Gastrocnemius medialis (tissue), 4 donors: ENCODE measurements at regions not wholly inside any gene's neighbourhood (a gene's known extent, or its start where the extent isn't known, plus 50 kb on each side); places are given as distances from the start of the nearest gene placed in this dataset.

ENCODE experiments used
- ATAC-seq, 2 donors: fragments of 150-250 bp; one replicate each; pipeline ENCODE4 v1.9.1; 2016
- DNase-seq, 2 donors: peaks; one replicate each; pipeline ENCODE4 v3.0.0-alpha.2; 2019
- H3K27ac ChIP-seq, 4 donors: fragments of 200-600 bp; sonication (generic); 1 replicate in 1 of 4; 2 replicates in 3 of 4; pipeline ENCODE4 v1.5.1; 2016 to 2018; ENCODE audit warnings: mild to moderate bottlenecking in 2 of 4, moderate library complexity in 1 of 4
- H3K27me3 ChIP-seq, 3 donors: fragments of 200-600 bp; sonication (generic) in 2 of 3; 1 replicate in 1 of 3; 2 replicates in 2 of 3; pipeline versions ENCODE4 v1.5.1 to v1.6.0; 2016 to 2019; ENCODE audit warnings: mild to moderate bottlenecking in 1 of 3, moderate library complexity in 1 of 3
- H3K36me3 ChIP-seq, 2 donors: fragments of 200-600 bp; sonication (generic) in 1 of 2; one replicate each; pipeline ENCODE4 v1.5.1; 2017 to 2018
- H3K4me1 ChIP-seq, 2 donors: fragments of 200-600 bp; sonication (generic) in 1 of 2; one replicate each; pipeline ENCODE4 v1.5.1; 2016 to 2017; ENCODE audit warnings: mild to moderate bottlenecking in 2 of 2
- H3K4me3 ChIP-seq, 4 donors: fragments of 200-600 bp; sonication (generic) in 3 of 4; 1 replicate in 1 of 4; 2 replicates in 3 of 4; pipeline ENCODE4 v1.5.1; 2016 to 2019; ENCODE audit warnings: mild to moderate bottlenecking in 2 of 4
- H3K9me3 ChIP-seq, 3 donors: fragments of 200-600 bp; sonication (generic) in 2 of 3; 1 replicate in 1 of 3; 2 replicates in 2 of 3; pipeline ENCODE4 v1.5.1; 2016 to 2019
- CTCF ChIP-seq, 5 experiments: fragments of 450-650 bp in 3 of 5; fragments of 200-600 bp in 2 of 5; sonication (generic) in 2 of 5; IDR thresholded peaks in 4 of 5; conservative IDR thresholded peaks in 1 of 5; 1 replicate in 4 of 5; 2 replicates in 1 of 5; pipeline ENCODE4 v1.5.1; 2016 to 2019; ENCODE audit warnings: antibody characterized with exemption in 5 of 5, mild to moderate bottlenecking in 3 of 5, moderate library complexity in 3 of 5
- POLR2A ChIP-seq, 2 donors: fragments of 450-650 bp; IDR thresholded peaks; one replicate each; pipeline ENCODE4 v1.6.1; 2017; ENCODE audit warnings: antibody characterized with exemption in 2 of 2, mild to moderate bottlenecking in 2 of 2, moderate library complexity in 2 of 2
- in situ Hi-C, 4 donors: fragments of 200-750 bp; cut with MboI; loops; one replicate each; pipeline versions ENCODE4 v1.15.0 to v1.8.0; 2017; ENCODE audit warnings: low sequenced_read_pairs in 4 of 4
- intact Hi-C: fragments of 100-400 bp; cut with DNase I; formaldehyde crosslinking; loops from one replicate; pipeline ENCODE4 v1.15.1; 2023; ENCODE audit warnings: low total_unique reads

- no peaks in the 10 kb centered on the region for H3K4me1 ChIP-seq
- H3K27me3 ChIP-seq: no peaks in the 10 kb centered on the region
- intact Hi-C loops (no loop called here), in situ Hi-C loops (no loop called here)
- DNase-seq (no peak), ATAC-seq (no peak)
- H3K9me3 ChIP-seq: no peaks in the 10 kb centered on the region
- no peak overlapping the region for H3K27ac ChIP-seq
- H3K4me3 ChIP-seq: no peak overlapping the region
- TF ChIP-seq CTCF (IDR thresholded peaks at IDR 0.05 in 4 of 5, conservative IDR thresholded peaks at IDR 0.05 in 1 of 5) (no peak), POLR2A (IDR thresholded peaks at IDR 0.05) (no peak)
- H3K36me3 ChIP-seq: no peaks in the 10 kb centered on the region
These were observed 397.6 kb downstream of the FBXO15 start for GRCh38 chr18:73750052-73750451.

- no peak for ATAC-seq
- Histone ChIP-seq H3K4me3 (no peak overlapping the region), H3K4me1 (no peaks in the 10 kb centered on the region), H3K36me3 (no peaks in the 10 kb centered on the region), H3K27me3 (no peaks in the 10 kb centered on the region), H3K9me3 (no peaks in the 10 kb centered on the region), H3K27ac (no peak overlapping the region)
- no peak for DNase-seq
- no peak for TF ChIP-seq POLR2A (IDR thresholded peaks at IDR 0.05)
- TF ChIP-seq CTCF (IDR thresholded peaks at IDR 0.05 in 4 of 5, conservative IDR thresholded peaks at IDR 0.05 in 1 of 5): no peak
- in situ Hi-C loops: no loop called here
- intact Hi-C loops: no loop called here
These were observed 398.3 kb downstream of the FBXO15 start for GRCh38 chr18:73749304-73749703.

GRCh38 chr18:73748731-73749130 is 398.9 kb downstream of the FBXO15 start:
- Histone ChIP-seq H3K36me3 (no peaks in the 10 kb centered on the region), H3K27me3 (no peaks in the 10 kb centered on the region), H3K4me1 (no peaks in the 10 kb centered on the region), H3K4me3 (no peak overlapping the region), H3K27ac (no peak overlapping the region), H3K9me3 (no peaks in the 10 kb centered on the region)
- no peak for ATAC-seq
- DNase-seq: no peak
- in situ Hi-C loops (no loop called here), intact Hi-C loops (no loop called here)
- TF ChIP-seq CTCF (IDR thresholded peaks at IDR 0.05 in 4 of 5, conservative IDR thresholded peaks at IDR 0.05 in 1 of 5) (no peak), POLR2A (IDR thresholded peaks at IDR 0.05) (no peak)

GRCh38 chr18:73746101-73746500 is 401.5 kb downstream of the FBXO15 start:
- DNase-seq (no peak), ATAC-seq (no peak)
- no peak for TF ChIP-seq POLR2A (IDR thresholded peaks at IDR 0.05)
- no peak for TF ChIP-seq CTCF (IDR thresholded peaks at IDR 0.05 in 4 of 5, conservative IDR thresholded peaks at IDR 0.05 in 1 of 5)
- H3K27me3 ChIP-seq: no peaks in the 10 kb centered on the region
- intact Hi-C loops (no loop called here), in situ Hi-C loops (no loop called here)
- no peaks in the 10 kb centered on the region for H3K36me3 ChIP-seq
- no peak overlapping the region for H3K4me3 ChIP-seq
- H3K4me1 ChIP-seq: no peaks in the 10 kb centered on the region
- H3K9me3 ChIP-seq: no peaks in the 10 kb centered on the region
- H3K27ac ChIP-seq: no peak overlapping the region

GRCh38 chr18:73742957-73743356 is 404.7 kb downstream of the FBXO15 start:
- TF ChIP-seq POLR2A (IDR thresholded peaks at IDR 0.05) (no peak), CTCF (IDR thresholded peaks at IDR 0.05 in 4 of 5, conservative IDR thresholded peaks at IDR 0.05 in 1 of 5) (no peak)
- Histone ChIP-seq H3K36me3 (no peaks in the 10 kb centered on the region), H3K27ac (no peak overlapping the region), H3K4me1 (no peaks in the 10 kb centered on the region), H3K27me3 (no peaks in the 10 kb centered on the region), H3K9me3 (no peaks in the 10 kb centered on the region), H3K4me3 (no peak overlapping the region)
- in situ Hi-C loops (no loop called here), intact Hi-C loops (no loop called here)
- no peak for ATAC-seq
- DNase-seq: no peak
